Stomach (tissue), 4 donors: ENCODE measurements at regions not wholly inside any gene's neighbourhood (a gene's known extent, or its start where the extent isn't known, plus 50 kb on each side); places are given as distances from the start of the nearest gene placed in this dataset.

Experiments
- CTCF ChIP-seq, 7 experiments: fragments of 450-650 bp in 4 of 7; fragments of 200-600 bp in 3 of 7; sonication (generic) in 3 of 7; IDR thresholded peaks; one replicate each; pipeline ENCODE4 v1.5.1; 2016 to 2019; ENCODE audit warnings: antibody characterized with exemption in 7 of 7, control low read depth in 2 of 7, mild to moderate bottlenecking in 1 of 7
- POLR2AphosphoS5 ChIP-seq, 3 donors: sonication (generic); formaldehyde crosslinking; IDR thresholded peaks; one replicate each; pipeline ENCODE4 v1.6.1; 2016; ENCODE audit warnings: antibody characterized with exemption in 3 of 3

GRCh38 chr5:62933261-62933660 lies 354.6 kb downstream of the LRRC70 start:
- TF ChIP-seq CTCF (IDR thresholded peaks at IDR 0.05) (no peak), POLR2AphosphoS5 (IDR thresholded peaks at IDR 0.05) (no peak)
